ENCODE measurements at regions not wholly inside any gene's neighbourhood (a gene's known extent, or its start where the extent isn't known, plus 50 kb on each side); places are given as distances from the start of the nearest gene placed in this dataset.

GRCh38 chr6:43964659-43965570, 162.3 kb downstream of the MRPL14 start:
- DNase-seq = no peak

GRCh38 chr6:43963877-43964658, 163.2 kb downstream of the MRPL14 start:
- no peak for DNase-seq

- DNase-seq = no peak
Measured at GRCh38 chr6:43963203-43963602, 164.0 kb downstream of the MRPL14 start.

- DNase-seq = no peak
Measured at GRCh38 chr6:43962458-43962857, 164.8 kb downstream of the MRPL14 start.

GRCh38 chr6:43957273-43957672, 170.0 kb downstream of the MRPL14 start:
- DNase-seq = no peak

- no peak for DNase-seq
Measured at GRCh38 chr6:43956478-43956877, 170.8 kb downstream of the MRPL14 start.

- DNase-seq = no peak
Measured at GRCh38 chr6:43954311-43955131, 172.7 kb downstream of the MRPL14 start.

- no peak for DNase-seq
Measured at GRCh38 chr6:43953794-43954310, 173.4 kb downstream of the MRPL14 start.

GRCh38 chr6:43953256-43953655, 174.0 kb downstream of the MRPL14 start:
- no peak for DNase-seq

- DNase-seq = no peak
Measured at GRCh38 chr6:43952746-43953145, 174.5 kb downstream of the MRPL14 start.

- no peak for DNase-seq
Measured at GRCh38 chr6:43951756-43952675, 175.2 kb downstream of the MRPL14 start.

GRCh38 chr6:43951063-43951755, 176.0 kb downstream of the MRPL14 start:
- DNase-seq = peak; percentile 48

GRCh38 chr6:43950731-43951062, 176.6 kb downstream of the MRPL14 start:
- DNase-seq = no peak

- no peak for DNase-seq
Measured at GRCh38 chr6:43950051-43950605, 177.1 kb downstream of the MRPL14 start.

GRCh38 chr6:43949551-43949991, 177.7 kb downstream of the MRPL14 start:
- DNase-seq = no peak

GRCh38 chr6:43948527-43949485, 178.4 kb downstream of the MRPL14 start:
- no peak for DNase-seq

GRCh38 chr6:43947860-43948259, 177.8 kb downstream of the VEGFA start:
- DNase-seq = no peak

- no peak for DNase-seq
Measured at GRCh38 chr6:43946641-43947363, 176.8 kb downstream of the VEGFA start.

- no peak for DNase-seq
Measured at GRCh38 chr6:43945768-43946080, 175.7 kb downstream of the VEGFA start.

Measured in 8988T (cell line).